Astrocyte (in vitro differentiated cells and primary cell): ENCODE measurements at regions not wholly inside any gene's neighbourhood (a gene's known extent, or its start where the extent isn't known, plus 50 kb on each side); places are given as distances from the start of the nearest gene placed in this dataset.

ENCODE experiments used
- CTCF ChIP-seq: IDR thresholded peaks from 2 replicates; pipeline ENCODE4 v1.5.1; 2011; ENCODE audit warnings: low read depth, mild to moderate bottlenecking, inconsistent platforms, low read length, moderate library complexity; ENCODE audit not compliant: insufficient read depth
- EZH2 ChIP-seq: IDR thresholded peaks from 2 replicates; pipeline ENCODE4 v1.6.1; 2012; ENCODE audit warnings: mild to moderate bottlenecking, low read length, inconsistent platforms; ENCODE audit not compliant: insufficient read depth

- TF ChIP-seq CTCF, result no peak
- no peak for TF ChIP-seq EZH2
Observed at GRCh38 chr3:20236603-20237002, 50.6 kb upstream of the SGO1 start.
